NT2/D1 (cell line): ENCODE measurements at regions not wholly inside any gene's neighbourhood (a gene's known extent, or its start where the extent isn't known, plus 50 kb on each side); places are given as distances from the start of the nearest gene placed in this dataset.

Source experiments
- SUZ12 ChIP-seq: IDR thresholded peaks from 2 replicates; pipeline ENCODE4 v1.6.1; 2011; ENCODE audit not compliant: insufficient read length, insufficient read depth; ENCODE audit errors: extremely low read depth
- YY1 ChIP-seq: IDR thresholded peaks from 2 replicates; pipeline ENCODE4 v1.6.1; 2011; ENCODE audit not compliant: insufficient read length, insufficient read depth
- ZNF274 ChIP-seq: IDR thresholded peaks from 2 replicates; pipeline ENCODE4 v1.6.1; 2011; ENCODE audit warnings: mild to moderate bottlenecking, low read depth, low read length

GRCh38 chr1:220462752-220463151 lies 65.2 kb upstream of the MARK1 start:
- TF ChIP-seq ZNF274 (no peak), SUZ12 (no peak), YY1 (no peak)
